ENCODE measurements at regions not wholly inside any gene's neighbourhood (a gene's known extent, or its start where the extent isn't known, plus 50 kb on each side); places are given as distances from the start of the nearest gene placed in this dataset.
"Not testable (repeated sequence)": the region's sequence is repeated elsewhere in the genome, so short reads cannot be mapped to it uniquely, and the experiment has no call there.

GRCh38 chr1:99441299-99442095, 177.2 kb downstream of the PLPPR4 start (continued):
- no peak for TF ChIP-seq ZBTB49 (CRISPR knock-in tag; IDR thresholded peaks at IDR 0.05; ENCODE audit: borderline replicate concordance)
- TF ChIP-seq ZNF160 (CRISPR knock-in tag; IDR thresholded peaks at IDR 0.05) = no peak
- TF ChIP-seq, protein P1, sequence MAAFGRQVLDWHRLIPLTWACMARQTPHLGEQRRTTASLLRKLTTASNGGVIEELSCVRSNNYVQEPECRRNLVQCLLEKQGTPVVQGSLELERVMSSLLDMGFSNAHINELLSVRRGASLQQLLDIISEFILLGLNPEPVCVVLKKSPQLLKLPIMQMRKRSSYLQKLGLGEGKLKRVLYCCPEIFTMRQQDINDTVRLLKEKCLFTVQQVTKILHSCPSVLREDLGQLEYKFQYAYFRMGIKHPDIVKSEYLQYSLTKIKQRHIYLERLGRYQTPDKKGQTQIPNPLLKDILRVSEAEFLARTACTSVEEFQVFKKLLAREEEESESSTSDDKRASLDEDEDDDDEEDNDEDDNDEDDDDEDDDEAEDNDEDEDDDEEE (CRISPR knock-in tag; IDR thresholded peaks at IDR 0.05) = no peak

- not testable (repeated sequence) for ATAC-seq; H2AFZ ChIP-seq (ENCODE audit: low read length); BruUV-seq (replicated peaks)
Observed at GRCh38 chr1:99444211-99444927, 180.1 kb downstream of the PLPPR4 start.

More at GRCh38 chr1:99444211-99444927, 180.1 kb downstream of the PLPPR4 start:
- H3K27ac ChIP-seq (ENCODE audit: extremely low read length, insufficient read depth, low read length); H3K27me3 ChIP-seq (ENCODE audit: control insufficient read depth in 1 of 2, insufficient read depth in 2 of 2, low read length in 2 of 2); H3K4me1 ChIP-seq (ENCODE audit: insufficient read depth, low read length); intact Hi-C loops (cut with micrococcal nuclease; ENCODE audit: unreplicated experiment); H3K36me3 ChIP-seq (replicated peaks in 1 of 2; ENCODE audit: control insufficient read depth in 1 of 2, insufficient read depth in 2 of 2, low read length in 2 of 2); H3K4me2 ChIP-seq (ENCODE audit: low read depth, low read length); FAIRE-seq; DNase-seq (ENCODE audit: low spot score); CTCF ChIA-PET (ENCODE audit: low intra/inter-chr PET ratio, low total read pairs); H3K9me3 ChIP-seq (ENCODE audit: low read length); H3K79me2 ChIP-seq (ENCODE audit: insufficient read depth, low read length); H4K20me1 ChIP-seq (ENCODE audit: insufficient read depth, low read length); H3K9ac ChIP-seq (ENCODE audit: insufficient read depth, low read depth, low read length); in situ Hi-C loops (cut with HindIII; ENCODE audit: extremely low pct_ligation_motif_present, low pct_unique_long_range_greater_than_20kb); POLR2A ChIA-PET; H3K4me3 ChIP-seq (replicated peaks in 1 of 3; ENCODE audit: insufficient read depth in 1 of 3, low read depth in 2 of 3, low read length in 3 of 3): not testable (repeated sequence)
- 31% methylated on average over 6 of the region's 6 CpGs for WGBS (ENCODE audit: low lambda C conversion rate)
